H9 (cell line): ENCODE measurements at regions not wholly inside any gene's neighbourhood (a gene's known extent, or its start where the extent isn't known, plus 50 kb on each side); places are given as distances from the start of the nearest gene placed in this dataset.

Experiments
- DNase-seq: peaks from one replicate; pipeline ENCODE4 v3.0.0-alpha.2; 2017
- H2AFZ ChIP-seq: one replicate; pipeline ENCODE4 v1.6.1; 2013; ENCODE audit warnings: mild to moderate bottlenecking, low read length, control low read depth, moderate library complexity
- H2AK5ac ChIP-seq: 2 replicates; pipeline ENCODE4 v1.6.1; 2013; ENCODE audit warnings: low read length, control low read depth, mixed read lengths; ENCODE audit not compliant: insufficient read length
- H2BK120ac ChIP-seq: one replicate; pipeline ENCODE4 v1.6.1; 2013; ENCODE audit warnings: low read depth, mild to moderate bottlenecking, low read length, control low read depth, inconsistent platforms; ENCODE audit not compliant: poor library complexity, severe bottlenecking
- H2BK12ac ChIP-seq: 2 replicates; pipeline ENCODE4 v1.6.1; 2013; ENCODE audit warnings: low read length, control low read depth, mixed read lengths, low read depth; ENCODE audit not compliant: insufficient read length
- H2BK15ac ChIP-seq: 2 replicates; pipeline ENCODE4 v1.6.1; 2013; ENCODE audit warnings: low read depth, low read length, control low read depth
- H2BK20ac ChIP-seq: one replicate; pipeline ENCODE4 v1.6.1; 2013; ENCODE audit warnings: low read depth, mild to moderate bottlenecking, low read length, control low read depth, inconsistent platforms; ENCODE audit not compliant: poor library complexity, severe bottlenecking
- H2BK5ac ChIP-seq: 2 replicates; pipeline ENCODE4 v1.6.1; 2013; ENCODE audit warnings: low read length, control low read depth, mixed read lengths; ENCODE audit not compliant: insufficient read length
- H3K14ac ChIP-seq: 2 replicates; pipeline ENCODE4 v1.6.1; 2013; ENCODE audit warnings: low read length, control low read depth; ENCODE audit not compliant: insufficient read depth
- H3K18ac ChIP-seq: 2 replicates; pipeline ENCODE4 v1.6.1; 2013; ENCODE audit warnings: low read depth, mild to moderate bottlenecking, mixed read lengths, low read length, control low read depth; ENCODE audit not compliant: insufficient read length
- H3K23ac ChIP-seq: 2 replicates; pipeline ENCODE4 v1.6.1; 2013; ENCODE audit warnings: low read length, control low read depth, mixed read lengths, low read depth; ENCODE audit not compliant: insufficient read length
- H3K23me2 ChIP-seq: 2 replicates; pipeline ENCODE4 v1.6.1; 2013; ENCODE audit warnings: low read depth, mild to moderate bottlenecking, mixed read lengths, low read length, control low read depth; ENCODE audit not compliant: insufficient read length, poor library complexity, severe bottlenecking
- H3K27ac ChIP-seq: 2 replicates; pipeline ENCODE4 v1.5.1; 2013; ENCODE audit warnings: low read length, control low read depth, mixed read lengths, low read depth; ENCODE audit not compliant: insufficient read length
- H3K27me3 ChIP-seq: 2 replicates; pipeline ENCODE4 v1.6.1; 2013; ENCODE audit warnings: low read length, control low read depth, inconsistent platforms; ENCODE audit not compliant: insufficient read depth
- H3K4ac ChIP-seq: 2 replicates; pipeline ENCODE4 v1.6.1; 2013; ENCODE audit warnings: low read depth, mild to moderate bottlenecking, control low read depth, inconsistent platforms, low read length, moderate library complexity
- H3K4me1 ChIP-seq: 2 replicates; pipeline ENCODE4 v1.6.1; 2013; ENCODE audit warnings: low read length, control low read depth, inconsistent platforms; ENCODE audit not compliant: insufficient read depth
- H3K4me2 ChIP-seq: 2 replicates; pipeline ENCODE4 v1.6.1; 2013; ENCODE audit warnings: low read length, control low read depth, mixed read lengths; ENCODE audit not compliant: insufficient read length, insufficient read depth
- H3K56ac ChIP-seq: 2 replicates; pipeline ENCODE4 v1.6.1; 2013; ENCODE audit warnings: low read depth, mild to moderate bottlenecking, mixed read lengths, low read length, control low read depth; ENCODE audit not compliant: insufficient read length
- H3K79me1 ChIP-seq: 2 replicates; pipeline ENCODE4 v1.6.1; 2013; ENCODE audit warnings: low read depth, mild to moderate bottlenecking, moderate library complexity, low read length, control low read depth, inconsistent platforms; ENCODE audit not compliant: insufficient read depth, poor library complexity, severe bottlenecking
- H3K79me2 ChIP-seq: 2 replicates; pipeline ENCODE4 v1.6.1; 2013; ENCODE audit warnings: low read length, control low read depth, inconsistent platforms; ENCODE audit not compliant: insufficient read depth
- H3K9ac ChIP-seq: 2 replicates; pipeline ENCODE4 v1.6.1; 2013; ENCODE audit warnings: low read length, control low read depth, mixed read lengths; ENCODE audit not compliant: insufficient read length; ENCODE audit errors: extremely low read depth
- H3K9me3 ChIP-seq: one replicate; pipeline ENCODE4 v1.6.1; 2013; ENCODE audit warnings: low read depth, low read length, inconsistent platforms; ENCODE audit not compliant: control insufficient read depth
- H3T11ph ChIP-seq: one replicate; pipeline ENCODE4 v1.6.1; 2013; ENCODE audit warnings: mild to moderate bottlenecking, low read length, control low read depth, inconsistent platforms
- H4K20me1 ChIP-seq: one replicate; pipeline ENCODE4 v1.6.1; 2013; ENCODE audit not compliant: control insufficient read depth, insufficient read length, insufficient read depth
- H4K5ac ChIP-seq: 2 replicates; pipeline ENCODE4 v1.6.1; 2013; ENCODE audit warnings: low read depth, mild to moderate bottlenecking, mixed read lengths, low read length, control low read depth; ENCODE audit not compliant: insufficient read length
- H4K8ac ChIP-seq: replicated peaks from 2 replicates; pipeline ENCODE4 v1.6.1; 2013; ENCODE audit warnings: low read length, control low read depth, mixed read lengths, low read depth; ENCODE audit not compliant: insufficient read length
- H4K91ac ChIP-seq: 2 replicates; pipeline ENCODE4 v1.6.1; 2013; ENCODE audit warnings: low read depth, mild to moderate bottlenecking, moderate library complexity, mixed read lengths, low read length, control low read depth; ENCODE audit not compliant: insufficient read length
- H3K27ac Mint-ChIP-seq, 3 experiments: 2 replicates in 2 of 3; 3 replicates in 1 of 3; pipeline ENCODE4 v1.8.0; 2020 to 2021; ENCODE audit warnings: mixed read lengths in 3 of 3, mild to moderate bottlenecking in 1 of 3, moderate library complexity in 1 of 3
- H3K27me3 Mint-ChIP-seq: 2 replicates; pipeline ENCODE4 v1.8.0; 2021; ENCODE audit warnings: low read depth, mild to moderate bottlenecking, moderate library complexity, mixed read lengths
- H3K36me3 Mint-ChIP-seq, 3 experiments: 2 replicates in 2 of 3; 3 replicates in 1 of 3; pipeline ENCODE4 v1.8.0; 2020 to 2021; ENCODE audit warnings: low read depth in 3 of 3, mixed read lengths in 3 of 3; ENCODE audit not compliant: insufficient read depth in 1 of 3
- H3K4me1 Mint-ChIP-seq, 2 experiments: 2 replicates each; pipeline ENCODE4 v1.8.0; 2020; ENCODE audit warnings: mixed read lengths in 2 of 2
- H3K4me3 Mint-ChIP-seq, 2 experiments: 2 replicates in 1 of 2; 3 replicates in 1 of 2; pipeline ENCODE4 v1.8.0; 2020 to 2021; ENCODE audit warnings: mild to moderate bottlenecking in 2 of 2, mixed read lengths in 2 of 2, moderate library complexity in 1 of 2
- H3K9me3 Mint-ChIP-seq, 2 experiments: 2 replicates in 1 of 2; 3 replicates in 1 of 2; pipeline ENCODE4 v1.8.0; 2020; ENCODE audit warnings: mild to moderate bottlenecking in 2 of 2, mixed read lengths in 2 of 2, moderate library complexity in 1 of 2
- CTCF ChIP-seq: fragments of 200-600 bp; sonication (generic); conservative IDR thresholded peaks from 3 replicates; pipeline ENCODE4 v1.8.0; 2021; ENCODE audit warnings: antibody characterized with exemption, mild to moderate bottlenecking
- WGBS: extraction: QIAGEN DNeasy Blood & Tissue Kit; methylation state at CpG from one replicate; pipeline ENCODE4 v1.1.7; 2013; ENCODE audit warnings: missing lambda C conversion rate, low lambda C conversion rate, mixed read lengths; ENCODE audit not compliant: insufficient read length; ENCODE audit errors: extremely low coverage; 5-methylcytosine and 5-hydroxymethylcytosine counted together

GRCh38 chr1:39091845-39092645, 65.9 kb downstream of the NDUFS5 start:
- H3K27ac Mint-ChIP-seq = no peak overlapping the region
- Histone ChIP-seq H2BK120ac (no peak overlapping the region), H2AK5ac (no peak overlapping the region), H3K56ac (no peak overlapping the region), H2BK15ac (no peak overlapping the region), H3K4me1 (no peaks in the 10 kb centered on the region), H2BK12ac (no peak overlapping the region), H2BK5ac (no peak overlapping the region), H3T11ph (no peak overlapping the region), H4K5ac (no peak overlapping the region), H3K27ac (no peak overlapping the region), H3K79me2 (no peaks in the 10 kb centered on the region), H3K9me3 (no peaks in the 10 kb centered on the region), H3K27me3 (no peaks in the 10 kb centered on the region), H3K4ac (no peak overlapping the region), H3K9ac (no peak overlapping the region), H4K91ac (no peak overlapping the region), H3K14ac (no peak overlapping the region), H3K23me2 (no peaks in the 10 kb centered on the region), H2AFZ (no peak overlapping the region), H4K20me1 (no peaks in the 10 kb centered on the region), H3K23ac (no peak overlapping the region), H3K79me1 (no peaks in the 10 kb centered on the region), H3K4me2 (no peak overlapping the region), H3K18ac (no peak overlapping the region), H4K8ac (no peak overlapping the region), H2BK20ac (no peak overlapping the region)
- peaks cover 17 to 20% of the 10 kb centered on the region in 2 experiments; a peak in 3 of 4 replicates for H3K4me1 Mint-ChIP-seq
- WGBS = no CpG with 5 or more reads among the region's 7 CpGs
- no peak overlapping the region for H3K4me3 Mint-ChIP-seq
- H3K36me3 Mint-ChIP-seq = peaks cover 0 to 6% (median 3%) of the 10 kb centered on the region in 3 experiments; a peak in 3 of 7 replicates
- peak; percentile 80 for TF ChIP-seq CTCF
- no peaks in the 10 kb centered on the region for H3K27me3 Mint-ChIP-seq
- H3K9me3 Mint-ChIP-seq = no peaks in the 10 kb centered on the region
- DNase-seq = peak; percentile 52
